MM.1S (cell line): ENCODE measurements at regions not wholly inside any gene's neighbourhood (a gene's known extent, or its start where the extent isn't known, plus 50 kb on each side); places are given as distances from the start of the nearest gene placed in this dataset.

ENCODE experiments used
- EZH2 ChIP-seq: fragments of 300-600 bp; sonication (generic); optimal IDR thresholded peaks from 2 replicates; pipeline ENCODE3; 2017; ENCODE audit warnings: low read depth, mild to moderate bottlenecking, antibody characterized with exemption, low read length, mixed read lengths
- EZH2phosphoT487 ChIP-seq: fragments of 300-600 bp; sonication (generic); IDR thresholded peaks from 2 replicates; pipeline ENCODE4 v1.6.1; 2018; ENCODE audit warnings: antibody characterized with exemption, low read length
- TF ChIP-seq, protein P1 (sequence below): fragments of 300-600 bp; sonication (generic); IDR thresholded peaks from 2 replicates; pipeline ENCODE4 v1.5.1; 2016; ENCODE audit warnings: antibody characterized with exemption, low read length, mixed read lengths

DNA sequence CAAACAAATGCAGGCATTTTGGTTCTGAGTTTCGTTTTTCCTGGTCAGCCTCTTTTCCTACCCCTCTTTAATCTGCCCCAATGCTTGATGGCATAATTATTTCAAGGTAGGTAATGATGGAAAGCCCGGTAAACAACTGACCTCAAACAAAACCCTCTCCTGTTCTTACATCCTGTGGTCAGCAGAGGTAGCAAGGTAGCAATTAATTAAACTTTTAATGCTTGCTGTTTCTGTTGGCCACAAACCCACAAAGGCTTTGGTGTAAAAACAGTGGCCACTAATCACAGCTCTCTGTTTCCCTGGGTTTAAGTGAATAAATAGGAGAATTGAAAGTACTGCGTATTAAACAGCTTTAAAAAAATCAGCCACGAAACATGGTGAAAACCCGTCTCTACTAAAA is 261.5 kb upstream of the SOX4 start:
- TF ChIP-seq, protein P1, sequence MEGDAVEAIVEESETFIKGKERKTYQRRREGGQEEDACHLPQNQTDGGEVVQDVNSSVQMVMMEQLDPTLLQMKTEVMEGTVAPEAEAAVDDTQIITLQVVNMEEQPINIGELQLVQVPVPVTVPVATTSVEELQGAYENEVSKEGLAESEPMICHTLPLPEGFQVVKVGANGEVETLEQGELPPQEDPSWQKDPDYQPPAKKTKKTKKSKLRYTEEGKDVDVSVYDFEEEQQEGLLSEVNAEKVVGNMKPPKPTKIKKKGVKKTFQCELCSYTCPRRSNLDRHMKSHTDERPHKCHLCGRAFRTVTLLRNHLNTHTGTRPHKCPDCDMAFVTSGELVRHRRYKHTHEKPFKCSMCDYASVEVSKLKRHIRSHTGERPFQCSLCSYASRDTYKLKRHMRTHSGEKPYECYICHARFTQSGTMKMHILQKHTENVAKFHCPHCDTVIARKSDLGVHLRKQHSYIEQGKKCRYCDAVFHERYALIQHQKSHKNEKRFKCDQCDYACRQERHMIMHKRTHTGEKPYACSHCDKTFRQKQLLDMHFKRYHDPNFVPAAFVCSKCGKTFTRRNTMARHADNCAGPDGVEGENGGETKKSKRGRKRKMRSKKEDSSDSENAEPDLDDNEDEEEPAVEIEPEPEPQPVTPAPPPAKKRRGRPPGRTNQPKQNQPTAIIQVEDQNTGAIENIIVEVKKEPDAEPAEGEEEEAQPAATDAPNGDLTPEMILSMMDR, result no peak
- TF ChIP-seq EZH2 (no peak), EZH2phosphoT487 (no peak)
